Fibroblast of lung (primary cell): ENCODE measurements at regions not wholly inside any gene's neighbourhood (a gene's known extent, or its start where the extent isn't known, plus 50 kb on each side); places are given as distances from the start of the nearest gene placed in this dataset.

Experiments used
- DNase-seq, 2 donors: peaks; one replicate each; pipeline versions ENCODE4 v3.0.0 to v3.0.0-alpha.2; 2010; ENCODE audit warnings: low read depth in 2 of 2
- H2AFZ ChIP-seq: 2 replicates; pipeline ENCODE4 v1.5.1; 2012; ENCODE audit warnings: low read length, control low read depth, inconsistent platforms
- H3K27ac ChIP-seq: 2 replicates; pipeline ENCODE4 v1.5.1; 2011; ENCODE audit warnings: low read length, control low read depth; ENCODE audit not compliant: insufficient read depth
- H3K27me3 ChIP-seq: 2 replicates; pipeline ENCODE4 v1.5.1; 2011; ENCODE audit warnings: mild to moderate bottlenecking, low read length; ENCODE audit not compliant: control insufficient read depth, insufficient read depth
- H3K36me3 ChIP-seq: 2 replicates; pipeline ENCODE4 v1.5.1; 2011; ENCODE audit warnings: low read length; ENCODE audit not compliant: control insufficient read depth, insufficient read depth
- H3K4me1 ChIP-seq: 2 replicates; pipeline ENCODE4 v1.5.1; 2011; ENCODE audit warnings: low read length; ENCODE audit not compliant: control insufficient read depth, insufficient read depth; ENCODE audit errors: extremely low read depth
- H3K4me2 ChIP-seq: 2 replicates; pipeline ENCODE4 v1.5.1; 2011; ENCODE audit warnings: low read length, control low read depth; ENCODE audit not compliant: insufficient read depth; ENCODE audit errors: extremely low read depth
- H3K4me3 ChIP-seq, 4 experiments: fragments of 200-600 bp in 1 of 4; sonication (generic) in 1 of 4; replicated peaks in 1 of 4; 2 replicates each; pipeline ENCODE4 v1.5.1; 2011 to 2016; ENCODE audit warnings: low read length in 4 of 4, low read depth in 3 of 4, mild to moderate bottlenecking in 3 of 4, control low read depth in 2 of 4, inconsistent platforms in 1 of 4, mixed read lengths in 1 of 4; ENCODE audit not compliant: insufficient read depth in 1 of 4; ENCODE audit errors: control extremely low read depth in 1 of 4
- H3K79me2 ChIP-seq: 2 replicates; pipeline ENCODE4 v1.5.1; 2012; ENCODE audit warnings: mild to moderate bottlenecking, low read length, inconsistent platforms; ENCODE audit not compliant: control insufficient read depth, insufficient read depth
- H3K9ac ChIP-seq: 2 replicates; pipeline ENCODE4 v1.5.1; 2011; ENCODE audit warnings: mild to moderate bottlenecking, low read length, control low read depth; ENCODE audit not compliant: insufficient read depth
- H3K9me3 ChIP-seq: 2 replicates; pipeline ENCODE4 v1.5.1; 2012; ENCODE audit warnings: low read depth, low read length; ENCODE audit not compliant: control insufficient read depth, insufficient read depth
- H4K20me1 ChIP-seq: 2 replicates; pipeline ENCODE4 v1.5.1; 2011; ENCODE audit warnings: low read length; ENCODE audit not compliant: control insufficient read depth, insufficient read depth; ENCODE audit errors: extremely low read depth
- EZH2 ChIP-seq: IDR thresholded peaks from 2 replicates; pipeline ENCODE4 v1.5.1; 2012; ENCODE audit warnings: low read length, control low read depth, mild to moderate bottlenecking; ENCODE audit errors: missing control alignments
- TF ChIP-seq, protein P1 (sequence below), 2 donors: IDR thresholded peaks in 1 of 2; conservative IDR thresholded peaks in 1 of 2; 1 replicate in 1 of 2; 2 replicates in 1 of 2; pipeline ENCODE4 v1.5.1; 2011 to 2012; ENCODE audit warnings: low read length in 2 of 2, control low read depth in 1 of 2, inconsistent platforms in 1 of 2, low read depth in 1 of 2, mild to moderate bottlenecking in 1 of 2

DNA sequence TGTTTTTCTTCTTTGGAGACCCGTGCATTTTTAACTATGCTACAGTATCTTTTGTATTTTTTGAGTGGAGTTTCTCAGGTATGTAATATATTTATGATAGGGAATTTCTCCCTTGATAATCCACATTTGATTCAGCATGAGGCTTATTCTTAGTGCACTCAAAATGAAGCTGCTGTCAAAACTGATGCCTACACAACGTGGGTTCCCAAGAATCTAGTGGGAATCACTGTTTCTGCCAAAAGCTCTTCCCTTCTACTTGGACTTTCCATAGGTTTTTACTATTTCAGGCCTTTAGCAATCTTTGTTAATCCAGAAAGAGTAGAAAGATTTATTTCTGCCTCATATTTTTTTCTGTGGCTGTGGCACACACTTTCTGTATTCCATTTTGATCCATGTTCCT is 1003.7 kb downstream of the SLITRK5 start:
- Histone ChIP-seq H2AFZ (no peak overlapping the region), H3K4me1 (no peaks in the 10 kb centered on the region), H4K20me1 (no peaks in the 10 kb centered on the region), H3K4me3 (no peak overlapping the region), H3K27ac (no peak overlapping the region), H3K36me3 (no peaks in the 10 kb centered on the region), H3K9ac (no peak overlapping the region), H3K4me2 (no peak overlapping the region), H3K79me2 (no peaks in the 10 kb centered on the region), H3K27me3 (no peaks in the 10 kb centered on the region), H3K9me3 (no peaks in the 10 kb centered on the region)
- DNase-seq = no peak
- TF ChIP-seq EZH2 = no peak

DNA sequence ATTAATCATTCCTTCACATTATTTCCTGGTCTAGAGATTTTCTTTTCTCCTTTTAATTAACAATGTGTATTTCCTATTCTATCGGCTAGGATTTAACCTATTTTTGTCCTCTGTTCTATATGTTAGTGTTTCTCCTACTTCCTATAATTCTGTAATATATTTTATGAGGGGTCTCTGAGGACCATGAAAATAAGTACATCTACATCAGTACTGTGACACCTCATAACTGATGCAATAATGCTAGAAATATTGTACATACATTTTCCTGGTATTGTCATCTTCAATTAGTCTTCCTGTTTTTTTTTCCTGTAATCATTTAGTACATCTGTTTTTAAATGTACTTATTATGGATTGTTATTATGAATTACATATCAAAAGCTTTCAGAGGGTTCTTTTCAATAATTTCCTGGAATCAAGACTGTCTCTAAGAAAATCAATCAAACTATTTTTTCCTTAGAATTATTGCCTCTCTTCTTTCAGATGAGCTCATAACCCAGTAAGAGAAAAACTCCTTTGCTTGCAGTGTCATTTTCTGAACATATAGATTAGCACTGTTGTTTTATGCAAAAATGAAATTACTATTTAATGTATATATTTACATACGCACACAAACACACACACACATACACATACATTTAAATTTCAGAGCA is 1004.3 kb downstream of the SLITRK5 start:
- Histone ChIP-seq H3K27ac (no peak overlapping the region), H3K4me1 (no peaks in the 10 kb centered on the region), H3K36me3 (no peaks in the 10 kb centered on the region), H3K4me2 (no peak overlapping the region), H3K27me3 (no peaks in the 10 kb centered on the region), H3K4me3 (no peak overlapping the region), H3K9ac (no peak overlapping the region), H3K9me3 (no peaks in the 10 kb centered on the region), H4K20me1 (no peaks in the 10 kb centered on the region), H3K79me2 (no peaks in the 10 kb centered on the region), H2AFZ (no peak overlapping the region)
- TF ChIP-seq EZH2 = no peak
- DNase-seq = no peak

DNA sequence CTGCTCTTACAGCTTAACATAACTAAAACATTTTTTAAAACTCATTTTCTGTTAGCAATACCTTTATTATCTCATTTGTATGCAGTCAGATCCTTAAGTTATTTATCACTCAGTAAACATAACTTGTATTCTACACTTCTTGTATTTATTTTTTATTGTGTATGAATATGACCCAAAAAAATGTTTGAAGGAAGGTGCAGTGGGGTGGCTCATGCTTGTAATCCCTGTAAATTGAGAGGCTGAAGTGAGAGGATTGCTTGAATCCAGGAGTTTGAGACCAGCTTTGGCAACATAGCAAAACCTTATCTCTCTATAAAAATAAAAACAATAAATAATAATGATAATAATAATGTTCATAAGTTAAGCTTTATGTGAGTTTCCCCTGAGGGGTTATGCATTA is 1004.8 kb downstream of the SLITRK5 start:
- Histone ChIP-seq H3K4me2 (no peak overlapping the region), H3K4me3 (no peak overlapping the region), H3K27me3 (no peaks in the 10 kb centered on the region), H3K36me3 (no peaks in the 10 kb centered on the region), H4K20me1 (no peaks in the 10 kb centered on the region), H2AFZ (no peak overlapping the region), H3K9ac (no peak overlapping the region), H3K4me1 (no peaks in the 10 kb centered on the region), H3K79me2 (no peaks in the 10 kb centered on the region), H3K9me3 (no peaks in the 10 kb centered on the region), H3K27ac (no peak overlapping the region)
- no peak for DNase-seq
- no peak for TF ChIP-seq EZH2
- TF ChIP-seq, protein P1, sequence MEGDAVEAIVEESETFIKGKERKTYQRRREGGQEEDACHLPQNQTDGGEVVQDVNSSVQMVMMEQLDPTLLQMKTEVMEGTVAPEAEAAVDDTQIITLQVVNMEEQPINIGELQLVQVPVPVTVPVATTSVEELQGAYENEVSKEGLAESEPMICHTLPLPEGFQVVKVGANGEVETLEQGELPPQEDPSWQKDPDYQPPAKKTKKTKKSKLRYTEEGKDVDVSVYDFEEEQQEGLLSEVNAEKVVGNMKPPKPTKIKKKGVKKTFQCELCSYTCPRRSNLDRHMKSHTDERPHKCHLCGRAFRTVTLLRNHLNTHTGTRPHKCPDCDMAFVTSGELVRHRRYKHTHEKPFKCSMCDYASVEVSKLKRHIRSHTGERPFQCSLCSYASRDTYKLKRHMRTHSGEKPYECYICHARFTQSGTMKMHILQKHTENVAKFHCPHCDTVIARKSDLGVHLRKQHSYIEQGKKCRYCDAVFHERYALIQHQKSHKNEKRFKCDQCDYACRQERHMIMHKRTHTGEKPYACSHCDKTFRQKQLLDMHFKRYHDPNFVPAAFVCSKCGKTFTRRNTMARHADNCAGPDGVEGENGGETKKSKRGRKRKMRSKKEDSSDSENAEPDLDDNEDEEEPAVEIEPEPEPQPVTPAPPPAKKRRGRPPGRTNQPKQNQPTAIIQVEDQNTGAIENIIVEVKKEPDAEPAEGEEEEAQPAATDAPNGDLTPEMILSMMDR (conservative IDR thresholded peaks at IDR 0.05 in 1 of 2, IDR thresholded peaks at IDR 0.05 in 1 of 2; ENCODE audit: low read depth in 1 of 2, low read length in 2 of 2) = no peak

DNA sequence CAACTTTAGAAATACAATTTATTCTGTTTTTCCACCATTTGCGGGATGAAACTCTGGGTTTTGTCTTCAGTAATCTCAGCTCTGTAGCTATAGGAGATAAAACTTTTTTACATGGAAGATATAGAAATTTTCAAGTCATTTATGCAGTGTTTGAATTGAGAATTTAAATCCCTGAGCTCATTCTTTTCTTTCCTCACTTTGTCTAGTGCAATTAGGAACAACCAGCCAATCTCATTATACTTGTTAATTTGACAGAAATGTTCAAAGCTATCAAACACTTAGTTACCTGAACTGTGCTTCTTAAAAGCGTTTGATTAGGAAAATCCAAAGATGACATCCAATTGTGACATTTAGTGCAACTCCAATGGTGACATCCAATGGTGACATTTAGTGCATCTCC is 1014.3 kb downstream of the SLITRK5 start:
- Histone ChIP-seq H2AFZ (no peak overlapping the region), H4K20me1 (no peaks in the 10 kb centered on the region), H3K9me3 (no peaks in the 10 kb centered on the region), H3K4me2 (no peak overlapping the region), H3K27me3 (no peaks in the 10 kb centered on the region), H3K4me3 (no peak overlapping the region), H3K27ac (no peak overlapping the region), H3K36me3 (no peaks in the 10 kb centered on the region), H3K9ac (no peak overlapping the region), H3K79me2 (no peaks in the 10 kb centered on the region), H3K4me1 (no peaks in the 10 kb centered on the region)
- no peak for DNase-seq
- TF ChIP-seq, protein P1 (conservative IDR thresholded peaks at IDR 0.05 in 1 of 2, IDR thresholded peaks at IDR 0.05 in 1 of 2; ENCODE audit: low read depth in 1 of 2, low read length in 2 of 2) = no peak
- TF ChIP-seq EZH2 = no peak
